ENCODE measurements at regions not wholly inside any gene's neighbourhood (a gene's known extent, or its start where the extent isn't known, plus 50 kb on each side); places are given as distances from the start of the nearest gene placed in this dataset.

GRCh38 chr12:97672870-97673269, 210.3 kb downstream of the RMST start:
- Histone ChIP-seq H3K27ac (no peak overlapping the region), H3K27me3 (replicated peaks in 1 of 7) (no peaks in the 10 kb centered on the region), H3K36me3 (no peaks in the 10 kb centered on the region), H3K4me1 (no peaks in the 10 kb centered on the region), H3K4me3 (no peak overlapping the region), H3K9me3 (peaks cover 0 to 17% (median 0%) of the 10 kb centered on the region in 8 donors)
- TF ChIP-seq POLR2A (IDR thresholded peaks at IDR 0.05) (no peak), POLR2AphosphoS5 (IDR thresholded peaks at IDR 0.05) (no peak), CTCF (IDR thresholded peaks at IDR 0.05 in 8 of 11, conservative IDR thresholded peaks at IDR 0.05 in 3 of 11) (no peak)
- intact Hi-C loops (cut with DNase I; ENCODE audit: low total_unique reads) = no loop called here
- DNase-seq = no peak
- whole genome bisulfite sequencing, 5 donors = 55 to 73% (median 65%) methylated on average over 5 of the region's 5 CpGs

GRCh38 chr12:97680751-97681150, 218.1 kb downstream of the RMST start:
- no peaks in the 10 kb centered on the region for H3K27me3 ChIP-seq (replicated peaks in 1 of 7)
- DNase-seq = no peak
- no peaks in the 10 kb centered on the region for H3K4me1 ChIP-seq
- 36 to 83% (median 56%) methylated on average over 2 of the region's 2 CpGs for WGBS, 5 donors
- peaks cover 0 to 4% (median 0%) of the 10 kb centered on the region in 8 donors for H3K9me3 ChIP-seq
- H3K27ac ChIP-seq = no peak overlapping the region
- H3K36me3 ChIP-seq = no peaks in the 10 kb centered on the region
- no peak for TF ChIP-seq POLR2AphosphoS5 (IDR thresholded peaks at IDR 0.05)
- no peak for TF ChIP-seq CTCF (IDR thresholded peaks at IDR 0.05 in 8 of 11, conservative IDR thresholded peaks at IDR 0.05 in 3 of 11)
- TF ChIP-seq POLR2A (IDR thresholded peaks at IDR 0.05) = no peak
- intact Hi-C loops (cut with DNase I; ENCODE audit: low total_unique reads) = no loop called here
- H3K4me3 ChIP-seq = no peak overlapping the region

- intact Hi-C loops (cut with DNase I; ENCODE audit: low total_unique reads) = no loop called here
- no peaks in the 10 kb centered on the region for H3K4me1 ChIP-seq
Observed at GRCh38 chr12:97681612-97682504, 219.3 kb downstream of the RMST start.

More at GRCh38 chr12:97681612-97682504, 219.3 kb downstream of the RMST start:
- H3K27me3 ChIP-seq (replicated peaks in 1 of 7) = no peaks in the 10 kb centered on the region
- no peak overlapping the region for H3K27ac ChIP-seq
- H3K9me3 ChIP-seq = peaks cover 0 to 4% (median 0%) of the 10 kb centered on the region in 8 donors
- TF ChIP-seq POLR2A (IDR thresholded peaks at IDR 0.05) (no peak), CTCF (IDR thresholded peaks at IDR 0.05 in 8 of 11, conservative IDR thresholded peaks at IDR 0.05 in 3 of 11) (no peak), POLR2AphosphoS5 (IDR thresholded peaks at IDR 0.05) (no peak)
- no peak overlapping the region for H3K4me3 ChIP-seq
- WGBS, 5 donors = 58 to 70% (median 67%) methylated on average over 8 of the region's 8 CpGs
- H3K36me3 ChIP-seq = no peaks in the 10 kb centered on the region
- no peak for DNase-seq

Data from spleen (tissue), 11 donors.